Upper lobe of right lung (tissue), 1 donor: ENCODE measurements at regions not wholly inside any gene's neighbourhood (a gene's known extent, or its start where the extent isn't known, plus 50 kb on each side); places are given as distances from the start of the nearest gene placed in this dataset.

Experiments used
- ATAC-seq: fragments of 200-7000 bp; cut with Tn5 transposase; one replicate; pipeline ENCODE4 v1.9.1; 2020; ENCODE audit warnings: mild to moderate bottlenecking, moderate library complexity
- DNase-seq: peaks from one replicate; pipeline ENCODE4 v3.0.0-alpha.2; 2020
- H3K27ac ChIP-seq: fragments of 200-600 bp; one replicate; pipeline ENCODE4 v1.8.0; 2022
- H3K27me3 ChIP-seq: fragments of 200-600 bp; one replicate; pipeline ENCODE4 v1.8.0; 2022; ENCODE audit warnings: mild to moderate bottlenecking
- H3K36me3 ChIP-seq: fragments of 200-600 bp; one replicate; pipeline ENCODE4 v1.8.0; 2022
- H3K4me1 ChIP-seq: fragments of 200-600 bp; one replicate; pipeline ENCODE4 v1.8.0; 2022
- H3K4me3 ChIP-seq: fragments of 200-600 bp; one replicate; pipeline ENCODE4 v1.8.0; 2022; ENCODE audit warnings: mild to moderate bottlenecking
- H3K9me3 ChIP-seq: fragments of 200-600 bp; one replicate; pipeline ENCODE4 v1.8.0; 2022
- CTCF ChIP-seq: fragments of 200-600 bp; IDR thresholded peaks from one replicate; pipeline ENCODE4 v1.8.0; 2022; ENCODE audit warnings: antibody characterized with exemption
- intact Hi-C: fragments of 100-400 bp; cut with DNase I; formaldehyde crosslinking; loops from one replicate; pipeline ENCODE4 v1.11.0; 2022
- donor health status: DM: no; HTN: yes; CAD: no; lungs with severe emphysema.

GRCh38 chr11:29809121-29809520, 207.7 kb downstream of the KCNA4 start:
- TF ChIP-seq CTCF, result no peak
- Histone ChIP-seq H3K4me1 (no peaks in the 10 kb centered on the region), H3K27me3 (no peaks in the 10 kb centered on the region), H3K9me3 (peaks cover 3% of the 10 kb centered on the region), H3K27ac (no peak overlapping the region), H3K4me3 (no peak overlapping the region), H3K36me3 (no peaks in the 10 kb centered on the region)
- DNase-seq (no peak), ATAC-seq (no peak)
- intact Hi-C loops, result no loop called here

- intact Hi-C loops, result no loop called here
- TF ChIP-seq CTCF, result no peak
- no peak overlapping the region for H3K27ac ChIP-seq
- no peaks in the 10 kb centered on the region for H3K9me3 ChIP-seq
- H3K4me1 ChIP-seq, result no peaks in the 10 kb centered on the region
- no peak for DNase-seq
- H3K27me3 ChIP-seq, result no peaks in the 10 kb centered on the region
- no peaks in the 10 kb centered on the region for H3K36me3 ChIP-seq
- no peak overlapping the region for H3K4me3 ChIP-seq
- ATAC-seq, result no peak
Observed at GRCh38 chr11:29802522-29802921, 214.3 kb downstream of the KCNA4 start.

- Histone ChIP-seq H3K9me3 (no peaks in the 10 kb centered on the region), H3K36me3 (no peaks in the 10 kb centered on the region), H3K27me3 (no peaks in the 10 kb centered on the region), H3K27ac (no peak overlapping the region), H3K4me1 (no peaks in the 10 kb centered on the region), H3K4me3 (no peak overlapping the region)
- intact Hi-C loops, result no loop called here
- no peak for ATAC-seq
- no peak for DNase-seq
- TF ChIP-seq CTCF, result no peak
Observed at GRCh38 chr11:29801561-29801960, 215.3 kb downstream of the KCNA4 start.

- TF ChIP-seq CTCF, result no peak
- Histone ChIP-seq H3K4me1 (no peaks in the 10 kb centered on the region), H3K9me3 (no peaks in the 10 kb centered on the region), H3K27ac (no peak overlapping the region), H3K4me3 (no peak overlapping the region), H3K27me3 (no peaks in the 10 kb centered on the region), H3K36me3 (no peaks in the 10 kb centered on the region)
- DNase-seq (no peak), ATAC-seq (no peak)
- intact Hi-C loops, result no loop called here
Observed at GRCh38 chr11:29786092-29786491, 230.7 kb downstream of the KCNA4 start.

DNA sequence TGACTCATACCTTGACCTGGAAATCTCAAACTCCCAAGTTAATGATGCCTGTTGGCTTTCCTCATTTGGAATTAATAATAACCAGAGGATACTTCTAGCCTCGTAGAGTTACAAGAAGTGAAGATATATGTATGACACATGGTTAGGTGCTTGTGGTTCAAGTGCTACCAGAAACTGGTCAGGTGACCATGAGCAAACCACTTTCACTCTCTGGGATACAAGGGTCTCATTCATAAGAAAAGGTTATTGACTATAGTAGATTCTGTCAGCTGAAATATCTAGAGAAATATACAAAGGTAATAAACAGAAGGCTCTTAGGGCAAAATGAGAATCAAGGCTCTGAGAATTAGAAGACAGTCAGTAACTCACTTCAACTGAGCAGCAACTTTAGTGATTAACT, 233.3 kb downstream of the KCNA4 start:
- ATAC-seq (no peak), DNase-seq (no peak)
- H3K4me1 ChIP-seq, result no peaks in the 10 kb centered on the region
- H3K27ac ChIP-seq, result no peak overlapping the region
- TF ChIP-seq CTCF, result no peak
- H3K27me3 ChIP-seq, result no peaks in the 10 kb centered on the region
- no peaks in the 10 kb centered on the region for H3K36me3 ChIP-seq
- intact Hi-C loops, result no loop called here
- H3K9me3 ChIP-seq, result no peaks in the 10 kb centered on the region
- no peak overlapping the region for H3K4me3 ChIP-seq

DNA sequence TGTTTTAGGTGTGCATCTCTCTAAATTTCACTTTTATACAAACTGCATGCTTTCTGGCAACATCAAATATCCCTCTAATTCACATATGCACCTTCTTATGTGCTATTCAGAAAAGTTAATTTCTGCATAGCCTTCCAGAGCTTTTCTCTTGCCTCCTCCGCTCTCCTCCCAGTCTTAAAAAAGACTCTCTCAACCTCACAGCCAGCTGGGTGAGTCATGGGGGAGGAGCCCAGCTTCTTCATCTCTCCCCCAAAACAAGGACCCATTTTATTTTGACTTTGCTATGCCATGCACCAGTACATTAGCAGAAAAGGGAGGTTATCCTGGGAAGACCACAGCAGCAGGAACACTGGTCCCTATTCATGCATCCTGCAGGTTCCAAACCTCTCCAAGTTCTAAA, 234.4 kb downstream of the KCNA4 start:
- no peak overlapping the region for H3K4me3 ChIP-seq
- intact Hi-C loops, result no loop called here
- H3K36me3 ChIP-seq, result no peaks in the 10 kb centered on the region
- no peaks in the 10 kb centered on the region for H3K27me3 ChIP-seq
- ATAC-seq (no peak), DNase-seq (no peak)
- TF ChIP-seq CTCF, result no peak
- no peaks in the 10 kb centered on the region for H3K9me3 ChIP-seq
- no peaks in the 10 kb centered on the region for H3K4me1 ChIP-seq
- no peak overlapping the region for H3K27ac ChIP-seq
